ENCODE measurements at regions not wholly inside any gene's neighbourhood (a gene's known extent, or its start where the extent isn't known, plus 50 kb on each side); places are given as distances from the start of the nearest gene placed in this dataset.
A peak's percentile ranks its signal among the peaks of the same experiment; 100 is the strongest.

DNA sequence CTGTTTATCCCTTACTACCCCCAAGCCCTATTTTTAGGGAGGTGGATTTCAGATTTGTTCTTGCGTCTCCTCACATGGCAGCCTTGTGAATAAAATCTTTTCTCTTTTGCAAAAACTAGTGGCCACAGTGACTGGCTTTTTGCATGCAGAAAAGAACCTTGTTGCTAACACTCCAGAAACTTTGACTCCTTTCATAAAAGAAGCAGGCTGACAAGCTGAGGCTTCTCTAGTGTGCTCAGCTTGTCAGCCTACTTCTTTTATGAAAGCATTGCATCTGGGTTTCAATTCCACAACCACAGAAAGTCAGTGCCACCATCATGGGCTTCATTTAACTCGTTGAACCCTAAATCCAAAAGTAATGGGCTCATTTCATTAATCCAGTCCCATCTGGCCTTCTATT, 761.0 kb upstream of the COBL start:
- H3K27ac ChIP-seq (ENCODE audit: low read length): no peak overlapping the region
- H3K27me3 ChIP-seq (ENCODE audit: control insufficient read depth, insufficient read depth, low read length): no peaks in the 10 kb centered on the region
- no peaks in the 10 kb centered on the region for H3K36me3 ChIP-seq (ENCODE audit: control insufficient read depth, low read depth, low read length)

DNA sequence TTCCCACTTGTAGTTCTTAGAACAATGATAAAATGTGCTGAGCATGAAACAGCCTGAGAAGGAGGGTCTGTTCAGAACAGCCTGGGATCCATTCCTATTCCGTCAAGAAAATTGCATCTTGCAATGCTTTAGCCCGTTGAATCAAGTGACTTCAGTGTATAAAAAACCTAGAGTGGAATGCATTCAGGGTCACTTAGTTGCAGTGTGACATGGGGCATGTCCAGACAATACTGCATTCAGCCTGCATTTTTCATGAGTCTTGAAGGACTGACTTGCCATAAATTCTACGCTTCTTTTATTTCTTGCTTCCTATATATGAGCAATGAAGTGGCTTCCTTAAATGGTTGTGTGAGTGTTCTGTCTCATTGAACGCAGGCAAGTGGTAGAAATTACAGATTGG, 758.3 kb upstream of the COBL start:
- Histone ChIP-seq H3K9ac (ENCODE audit: low read length) (no peak overlapping the region), H3K27ac (ENCODE audit: low read length) (no peak overlapping the region), H3K36me3 (ENCODE audit: control insufficient read depth, low read depth, low read length) (no peaks in the 10 kb centered on the region), H3K27me3 (ENCODE audit: control insufficient read depth, insufficient read depth, low read length) (no peaks in the 10 kb centered on the region), H3K4me3 (ENCODE audit: low read length) (no peak overlapping the region), H3K4me1 (ENCODE audit: control insufficient read depth, low read depth, low read length) (no peaks in the 10 kb centered on the region), H3K9me3 (ENCODE audit: control insufficient read depth, low read depth, low read length) (no peaks in the 10 kb centered on the region)

More for the DNA sequence above, 761.0 kb upstream of the COBL start:
- Histone ChIP-seq H3K9me3 (ENCODE audit: control insufficient read depth, low read depth, low read length) (no peaks in the 10 kb centered on the region), H3K9ac (ENCODE audit: low read length) (no peak overlapping the region), H3K4me3 (ENCODE audit: low read length) (no peak overlapping the region), H3K4me1 (ENCODE audit: control insufficient read depth, low read depth, low read length) (no peaks in the 10 kb centered on the region)

DNA sequence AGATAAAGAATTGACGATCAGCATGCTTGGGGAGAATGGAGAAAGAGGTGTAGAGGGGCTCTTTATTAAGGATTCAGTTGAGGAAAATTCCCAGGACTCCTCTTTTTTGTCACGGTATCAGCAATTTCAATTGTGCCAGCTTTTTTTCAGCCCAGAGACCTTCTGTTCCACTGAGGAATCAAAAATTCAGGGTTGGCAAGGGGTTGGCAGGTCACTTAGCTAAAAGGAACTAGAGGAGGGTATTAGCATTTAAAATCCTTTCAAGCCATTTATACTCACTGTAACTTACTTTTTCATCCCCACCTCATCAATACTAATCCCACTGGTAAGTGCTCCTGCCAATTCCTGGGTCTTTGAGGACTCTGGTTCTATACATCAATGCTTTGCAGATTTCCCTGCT, 757.5 kb upstream of the COBL start:
- Histone ChIP-seq H3K4me1 (ENCODE audit: control insufficient read depth, low read depth, low read length) (no peaks in the 10 kb centered on the region), H3K36me3 (ENCODE audit: control insufficient read depth, low read depth, low read length) (no peaks in the 10 kb centered on the region), H3K9ac (ENCODE audit: low read length) (no peak overlapping the region), H3K27me3 (ENCODE audit: control insufficient read depth, insufficient read depth, low read length) (no peaks in the 10 kb centered on the region), H3K27ac (ENCODE audit: low read length) (no peak overlapping the region), H3K4me3 (ENCODE audit: low read length) (no peak overlapping the region), H3K9me3 (ENCODE audit: control insufficient read depth, low read depth, low read length) (no peaks in the 10 kb centered on the region)

DNA sequence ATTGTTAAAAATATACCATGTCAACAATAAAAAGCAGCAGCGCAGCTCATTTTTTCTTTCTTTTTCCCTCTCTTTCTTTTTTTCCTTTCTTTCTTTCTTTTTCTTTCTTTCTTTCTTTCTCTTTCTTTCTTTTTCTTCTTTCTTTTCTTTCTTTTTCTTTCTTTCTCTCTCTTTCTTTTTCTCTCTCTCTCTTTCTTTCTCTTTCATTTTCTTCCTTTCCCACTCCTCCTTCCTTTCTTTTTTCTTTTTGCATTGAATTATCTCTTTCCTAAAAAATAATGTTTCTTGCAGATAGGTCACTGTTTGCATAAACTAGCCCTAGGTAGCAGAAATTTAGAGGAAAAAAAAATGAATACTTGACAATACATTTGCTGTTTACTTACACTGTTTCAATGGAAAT, 755.1 kb upstream of the COBL start:
- no peak overlapping the region for H3K4me3 ChIP-seq (ENCODE audit: low read length)
- no peaks in the 10 kb centered on the region for H3K36me3 ChIP-seq (ENCODE audit: control insufficient read depth, low read depth, low read length)
- H3K27me3 ChIP-seq (ENCODE audit: control insufficient read depth, insufficient read depth, low read length): no peaks in the 10 kb centered on the region
- H3K27ac ChIP-seq (ENCODE audit: low read length): no peak overlapping the region
- no peaks in the 10 kb centered on the region for H3K4me1 ChIP-seq (ENCODE audit: control insufficient read depth, low read depth, low read length)
- no peaks in the 10 kb centered on the region for H3K9me3 ChIP-seq (ENCODE audit: control insufficient read depth, low read depth, low read length)
- H3K9ac ChIP-seq (ENCODE audit: low read length): no peak overlapping the region

DNA sequence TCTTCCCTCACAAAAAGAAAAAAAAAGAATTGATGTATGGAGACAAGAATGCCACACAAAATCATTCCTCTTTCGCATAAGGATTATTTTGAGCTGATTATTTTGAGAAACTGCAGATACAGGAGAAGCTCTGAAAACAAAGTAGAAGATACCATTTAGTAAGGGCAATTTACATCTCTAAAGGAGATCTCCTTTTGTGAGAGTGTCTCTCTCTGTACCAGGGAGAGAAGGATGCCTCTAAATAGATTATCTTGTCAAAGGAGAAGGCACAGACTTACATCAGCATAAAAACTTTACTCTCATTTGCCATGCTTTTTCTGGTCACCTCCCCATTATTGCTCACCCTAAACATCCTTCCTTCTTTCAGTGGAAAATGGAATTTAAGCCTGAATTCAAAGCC, 747.9 kb upstream of the COBL start:
- H3K36me3 ChIP-seq (ENCODE audit: control insufficient read depth, low read depth, low read length): no peaks in the 10 kb centered on the region
- peak overlapping the region; percentile 18 for H3K27ac ChIP-seq (ENCODE audit: low read length)
- no peak overlapping the region for H3K9ac ChIP-seq (ENCODE audit: low read length)
- H3K4me3 ChIP-seq (ENCODE audit: low read length): peak overlapping the region; percentile 10
- peaks cover 37% of the 10 kb centered on the region for H3K4me1 ChIP-seq (ENCODE audit: control insufficient read depth, low read depth, low read length)
- H3K27me3 ChIP-seq (ENCODE audit: control insufficient read depth, insufficient read depth, low read length): no peaks in the 10 kb centered on the region
- H3K9me3 ChIP-seq (ENCODE audit: control insufficient read depth, low read depth, low read length): no peaks in the 10 kb centered on the region

DNA sequence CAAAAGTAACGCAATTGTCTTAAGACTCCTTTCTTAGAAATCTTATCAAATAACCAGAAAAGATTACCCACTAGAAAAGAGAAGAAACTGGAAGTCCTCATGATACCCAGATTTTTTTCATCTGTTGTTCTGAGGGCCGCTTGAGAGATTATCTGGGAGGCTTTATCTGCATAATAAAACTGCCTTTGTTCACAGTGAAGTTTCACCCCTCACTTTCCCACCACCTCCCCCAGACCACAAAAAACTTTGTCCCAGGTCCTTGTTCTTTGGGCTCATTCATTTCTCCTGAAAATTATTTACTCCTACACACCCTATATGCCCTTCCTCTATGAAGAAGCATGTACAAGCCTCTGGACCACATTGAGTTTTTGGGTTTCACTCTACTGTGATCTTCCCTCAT, 745.1 kb upstream of the COBL start:
- Histone ChIP-seq H3K9me3 (ENCODE audit: control insufficient read depth, low read depth, low read length) (no peaks in the 10 kb centered on the region), H3K27ac (ENCODE audit: low read length) (peak overlapping the region; percentile 46), H3K9ac (ENCODE audit: low read length) (peak overlapping the region; percentile 11), H3K4me3 (ENCODE audit: low read length) (peak overlapping the region; percentile 39), H3K27me3 (ENCODE audit: control insufficient read depth, insufficient read depth, low read length) (no peaks in the 10 kb centered on the region), H3K4me1 (ENCODE audit: control insufficient read depth, low read depth, low read length) (peaks cover 37% of the 10 kb centered on the region), H3K36me3 (ENCODE audit: control insufficient read depth, low read depth, low read length) (no peaks in the 10 kb centered on the region)

DNA sequence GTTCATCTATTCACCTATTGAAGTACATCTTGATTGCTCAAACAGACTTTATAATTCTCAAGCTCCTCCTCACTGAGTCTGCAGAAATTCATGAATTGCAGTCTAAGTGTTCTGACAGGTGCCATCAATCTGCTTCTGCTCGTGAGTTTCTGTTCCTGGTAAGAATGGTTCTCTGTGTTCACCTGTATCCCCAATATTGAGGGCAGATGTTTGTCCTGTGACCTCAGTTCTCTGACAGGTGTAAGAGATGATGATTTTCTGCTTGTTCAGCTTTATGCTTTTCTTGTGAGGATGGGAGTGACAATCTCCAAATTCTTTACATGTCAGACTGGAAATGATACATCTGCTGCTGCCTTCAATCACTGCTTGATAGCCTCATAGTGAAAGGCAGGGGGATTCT, 736.9 kb upstream of the COBL start:
- no peaks in the 10 kb centered on the region for H3K36me3 ChIP-seq (ENCODE audit: control insufficient read depth, low read depth, low read length)
- no peak overlapping the region for H3K9ac ChIP-seq (ENCODE audit: low read length)
- H3K27ac ChIP-seq (ENCODE audit: low read length): no peak overlapping the region
- no peaks in the 10 kb centered on the region for H3K27me3 ChIP-seq (ENCODE audit: control insufficient read depth, insufficient read depth, low read length)
- H3K4me3 ChIP-seq (ENCODE audit: low read length): no peak overlapping the region
- no peaks in the 10 kb centered on the region for H3K9me3 ChIP-seq (ENCODE audit: control insufficient read depth, low read depth, low read length)
- no peaks in the 10 kb centered on the region for H3K4me1 ChIP-seq (ENCODE audit: control insufficient read depth, low read depth, low read length)

DNA sequence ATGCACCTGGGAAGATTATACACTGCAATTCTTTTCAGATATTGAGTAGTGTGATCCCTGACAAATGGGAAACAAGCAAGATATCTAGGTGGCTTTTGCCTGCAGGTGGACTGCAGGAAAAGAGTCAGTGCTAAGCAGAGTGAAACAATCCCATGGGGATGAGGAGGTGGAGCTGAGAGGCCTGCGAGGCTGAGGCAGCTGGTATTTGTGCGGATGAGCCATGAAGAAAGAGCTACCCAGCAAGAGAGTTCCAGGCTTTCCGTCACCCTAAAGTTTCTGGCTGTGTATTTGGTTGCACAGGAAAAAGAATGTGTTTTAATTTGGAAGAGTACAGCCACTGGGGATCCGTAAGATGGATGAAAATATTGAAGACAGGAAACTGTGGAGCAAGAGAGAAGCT, 714.1 kb upstream of the COBL start:
- H3K9me3 ChIP-seq (ENCODE audit: control insufficient read depth, low read depth, low read length): no peaks in the 10 kb centered on the region
- no peaks in the 10 kb centered on the region for H3K4me1 ChIP-seq (ENCODE audit: control insufficient read depth, low read depth, low read length)

DNA sequence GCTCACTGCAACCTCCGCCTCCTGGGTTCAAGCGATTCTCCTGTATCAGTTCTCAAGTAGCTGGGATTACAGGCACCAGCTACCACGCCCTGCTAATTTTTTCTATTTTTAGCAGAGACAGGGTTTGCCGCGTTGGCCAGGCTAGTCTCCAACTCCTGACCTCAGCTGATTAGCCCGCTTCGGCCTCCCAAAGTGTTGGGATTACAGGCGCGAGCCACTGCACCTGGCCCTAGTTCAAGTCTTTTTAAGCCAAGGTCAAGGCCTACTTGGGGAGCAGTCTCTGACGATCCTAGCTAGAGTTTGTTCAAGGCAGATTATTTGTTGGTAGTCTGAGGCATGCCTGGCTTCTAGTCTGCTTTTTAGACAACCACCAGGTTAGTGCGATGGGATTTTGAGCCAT, 709.5 kb upstream of the COBL start:
- Histone ChIP-seq H3K4me1 (ENCODE audit: control insufficient read depth, low read depth, low read length) (no peaks in the 10 kb centered on the region), H3K9me3 (ENCODE audit: control insufficient read depth, low read depth, low read length) (no peaks in the 10 kb centered on the region), H3K27me3 (ENCODE audit: control insufficient read depth, insufficient read depth, low read length) (no peaks in the 10 kb centered on the region), H3K27ac (ENCODE audit: low read length) (no peak overlapping the region), H3K36me3 (ENCODE audit: control insufficient read depth, low read depth, low read length) (no peaks in the 10 kb centered on the region), H3K9ac (ENCODE audit: low read length) (no peak overlapping the region), H3K4me3 (ENCODE audit: low read length) (no peak overlapping the region)

More for the DNA sequence above, 714.1 kb upstream of the COBL start:
- no peaks in the 10 kb centered on the region for H3K27me3 ChIP-seq (ENCODE audit: control insufficient read depth, insufficient read depth, low read length)
- H3K9ac ChIP-seq (ENCODE audit: low read length): no peak overlapping the region
- H3K36me3 ChIP-seq (ENCODE audit: control insufficient read depth, low read depth, low read length): no peaks in the 10 kb centered on the region
- H3K4me3 ChIP-seq (ENCODE audit: low read length): no peak overlapping the region
- H3K27ac ChIP-seq (ENCODE audit: low read length): no peak overlapping the region

DNA sequence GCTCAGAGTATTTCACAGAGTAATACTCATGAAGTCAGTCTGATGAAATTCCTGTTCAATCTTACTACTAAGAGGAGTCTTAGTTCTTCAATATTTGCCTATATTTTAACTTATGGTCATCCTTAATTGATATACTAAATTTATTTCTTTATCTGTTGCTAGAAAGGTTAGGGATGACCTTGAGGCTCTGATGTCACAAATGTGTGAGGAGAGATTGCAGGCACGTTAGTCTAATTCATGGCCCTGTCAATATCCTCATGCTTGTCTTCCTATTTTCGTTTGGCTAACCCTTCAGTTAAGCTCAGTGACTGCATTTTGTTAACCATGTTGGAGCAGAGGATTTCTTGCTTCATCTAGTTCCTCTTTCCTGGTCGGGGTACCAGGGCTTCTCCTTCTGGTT, 704.7 kb upstream of the COBL start:
- Histone ChIP-seq H3K27ac (ENCODE audit: low read length) (no peak overlapping the region), H3K4me1 (ENCODE audit: control insufficient read depth, low read depth, low read length) (peaks cover 7% of the 10 kb centered on the region), H3K36me3 (ENCODE audit: control insufficient read depth, low read depth, low read length) (no peaks in the 10 kb centered on the region), H3K4me3 (ENCODE audit: low read length) (no peak overlapping the region), H3K9me3 (ENCODE audit: control insufficient read depth, low read depth, low read length) (no peaks in the 10 kb centered on the region), H3K9ac (ENCODE audit: low read length) (no peak overlapping the region), H3K27me3 (ENCODE audit: control insufficient read depth, insufficient read depth, low read length) (no peaks in the 10 kb centered on the region)

DNA sequence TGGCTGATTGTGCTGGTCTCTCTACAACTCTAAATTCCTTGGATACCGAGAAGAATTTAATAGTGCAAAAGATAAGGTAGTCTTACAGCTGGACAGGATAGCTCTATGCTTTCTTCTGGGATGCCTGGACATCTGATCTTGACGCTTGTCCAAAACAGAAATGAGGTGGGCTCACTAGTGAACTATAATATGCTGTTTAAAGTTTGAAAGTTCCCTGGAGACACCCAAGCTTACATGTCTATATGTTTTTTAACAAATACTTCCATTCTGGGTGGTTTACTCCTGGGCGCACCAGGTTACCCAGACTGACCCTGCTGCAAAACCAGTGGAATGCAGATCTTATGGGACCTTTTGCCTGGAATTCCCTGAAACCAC, 702.1 kb upstream of the COBL start:
- Histone ChIP-seq H3K27ac (ENCODE audit: low read length) (no peak overlapping the region), H3K36me3 (ENCODE audit: control insufficient read depth, low read depth, low read length) (no peaks in the 10 kb centered on the region), H3K9ac (ENCODE audit: low read length) (no peak overlapping the region), H3K4me3 (ENCODE audit: low read length) (no peak overlapping the region), H3K4me1 (ENCODE audit: control insufficient read depth, low read depth, low read length) (peaks cover 7% of the 10 kb centered on the region), H3K9me3 (ENCODE audit: control insufficient read depth, low read depth, low read length) (no peaks in the 10 kb centered on the region), H3K27me3 (ENCODE audit: control insufficient read depth, insufficient read depth, low read length) (no peaks in the 10 kb centered on the region)

DNA sequence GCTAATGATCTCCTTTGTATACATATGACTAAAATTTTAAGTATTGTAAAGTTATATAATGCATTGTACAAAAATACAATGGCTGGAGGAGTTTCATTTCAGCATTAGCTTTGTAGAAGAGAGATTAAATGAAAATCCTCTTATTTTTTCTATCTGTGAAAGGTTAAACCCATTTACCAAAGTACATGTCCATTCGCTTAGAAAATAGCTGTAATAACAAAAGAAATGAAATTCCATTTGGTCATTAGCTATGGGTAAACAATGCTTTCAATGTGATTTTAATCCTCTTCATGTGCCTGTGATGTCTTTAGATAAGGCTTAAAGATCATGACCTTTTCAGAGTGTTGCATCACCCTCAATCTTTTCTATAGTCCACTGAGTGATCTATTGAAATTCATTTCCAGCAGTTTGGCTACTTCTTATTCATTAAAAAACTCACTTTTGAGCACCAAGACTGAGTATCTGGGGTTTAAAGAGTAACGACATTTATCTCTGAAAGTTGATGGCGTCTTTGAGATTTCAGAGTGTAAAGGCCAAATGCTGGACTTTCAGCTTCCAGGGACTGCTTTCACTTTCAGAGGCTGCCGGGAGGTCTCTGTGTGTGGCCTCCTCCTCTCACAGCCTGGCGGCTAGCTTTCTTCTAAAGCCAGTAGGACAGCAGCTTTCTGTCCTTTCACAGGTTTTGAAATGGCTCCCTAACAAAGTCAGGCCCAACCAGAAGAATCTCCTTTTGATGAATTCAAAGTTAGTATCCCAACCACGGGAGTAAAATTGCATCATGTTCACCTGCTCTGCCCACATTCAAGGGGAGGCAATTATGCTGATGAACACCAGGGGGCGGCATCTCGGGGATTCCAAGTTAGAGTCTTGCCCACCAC, 701.4 kb upstream of the COBL start:
- Histone ChIP-seq H3K36me3 (ENCODE audit: control insufficient read depth, low read depth, low read length) (no peaks in the 10 kb centered on the region), H3K4me1 (ENCODE audit: control insufficient read depth, low read depth, low read length) (peaks cover 7% of the 10 kb centered on the region), H3K9me3 (ENCODE audit: control insufficient read depth, low read depth, low read length) (no peaks in the 10 kb centered on the region), H3K27me3 (ENCODE audit: control insufficient read depth, insufficient read depth, low read length) (no peaks in the 10 kb centered on the region), H3K27ac (ENCODE audit: low read length) (peak overlapping the region; percentile 8), H3K9ac (ENCODE audit: low read length) (peak overlapping the region; percentile 6), H3K4me3 (ENCODE audit: low read length) (no peak overlapping the region)

All from iPS-18a (cell line).